HG03175 (cell line): ENCODE measurements at regions not wholly inside any gene's neighbourhood (a gene's known extent, or its start where the extent isn't known, plus 50 kb on each side); places are given as distances from the start of the nearest gene placed in this dataset.

Experiments used
- ATAC-seq: cut with Tn5 transposase; IDR thresholded peaks from one replicate; pipeline ENCODE4 v1.9.1; 2021; ENCODE audit warnings: mild to moderate bottlenecking, moderate library complexity; ENCODE audit not compliant: unreplicated experiment

DNA sequence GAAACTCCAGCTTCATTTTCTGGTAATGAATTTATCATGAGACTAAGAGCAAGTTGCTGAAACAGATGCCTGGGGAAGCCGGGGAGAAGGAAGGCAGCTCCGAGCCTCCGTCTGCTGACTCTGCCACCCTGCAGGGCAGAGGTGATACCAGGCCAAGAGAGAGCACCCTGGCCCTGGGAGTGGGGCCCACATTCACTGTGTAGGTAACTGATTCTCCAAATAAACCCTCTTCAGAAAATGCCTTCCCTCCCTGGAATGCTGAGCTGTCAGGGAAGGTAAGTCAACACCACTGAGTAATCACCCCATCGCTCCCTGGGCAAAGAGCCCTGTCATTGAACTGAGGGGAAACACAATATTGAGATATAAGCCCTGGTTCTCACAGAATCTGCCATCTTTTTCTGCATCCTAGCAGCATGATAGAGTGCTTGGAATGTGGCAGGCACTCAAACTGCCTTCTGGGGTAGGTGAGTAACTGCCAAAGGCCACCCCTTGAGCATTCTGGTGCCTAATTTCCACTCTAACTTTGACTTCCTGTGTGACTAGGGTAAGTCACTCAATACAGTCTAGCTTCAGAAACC, 147.6 kb downstream of the SPATA19 start:
- no peak for ATAC-seq

DNA sequence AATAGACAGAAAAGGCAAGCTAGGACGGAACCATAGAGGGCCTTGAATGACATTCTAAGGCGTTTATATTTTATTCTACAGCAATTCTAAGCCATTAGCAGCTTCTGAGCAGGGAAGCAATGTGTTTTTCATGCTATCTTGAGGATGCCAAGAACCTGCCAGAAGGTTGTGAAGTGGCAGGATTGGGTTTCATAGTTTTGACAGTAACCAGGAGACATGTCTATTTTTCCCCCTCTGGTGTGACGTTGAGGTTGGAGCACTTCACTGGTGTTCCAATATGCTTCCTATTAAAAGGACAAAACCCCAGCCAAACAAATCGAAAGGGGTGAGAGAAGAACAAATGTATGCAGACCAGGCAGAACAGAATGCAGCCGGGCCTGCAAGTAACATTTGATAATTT, 148.2 kb downstream of the SPATA19 start:
- no peak for ATAC-seq

DNA sequence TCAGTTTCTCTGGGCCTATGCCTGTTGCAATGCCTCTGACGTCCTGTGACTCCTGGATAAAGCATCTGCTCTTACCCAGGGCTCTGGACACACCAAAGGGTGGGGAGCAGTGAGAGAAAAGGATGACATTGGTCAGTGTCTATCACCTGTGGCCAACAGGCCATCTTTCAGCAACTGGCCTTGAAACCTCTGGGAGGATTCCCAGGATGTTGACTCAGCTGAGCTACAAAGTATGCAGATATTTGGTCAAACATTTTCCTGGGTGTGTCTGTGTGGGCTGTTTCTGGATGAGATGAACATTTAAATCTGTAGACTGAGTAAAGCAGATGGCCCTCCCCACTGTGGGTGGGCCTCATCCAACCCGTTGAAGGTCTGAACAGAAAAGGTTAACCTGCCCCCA, 149.9 kb downstream of the SPATA19 start:
- no peak for ATAC-seq

DNA sequence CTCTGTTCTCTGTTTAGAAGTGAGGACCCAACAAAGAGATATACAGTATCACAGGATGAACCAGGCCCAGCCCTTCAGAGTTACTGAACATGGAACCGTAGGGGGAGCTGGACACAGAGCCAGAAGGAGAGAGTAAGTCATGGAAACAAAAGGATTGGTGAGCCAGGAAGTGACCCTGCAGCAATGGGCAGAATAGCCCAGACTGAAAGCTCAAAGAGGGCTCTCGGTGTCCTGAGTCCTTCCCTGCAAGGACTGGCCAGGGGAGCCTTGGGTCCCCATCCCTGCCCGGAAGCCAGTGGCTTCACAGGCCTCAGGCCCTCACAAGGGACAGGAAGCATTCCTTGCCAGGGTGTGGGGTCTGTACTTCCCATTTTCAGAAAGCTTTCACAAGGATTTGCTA, 150.6 kb downstream of the SPATA19 start:
- no peak for ATAC-seq

DNA sequence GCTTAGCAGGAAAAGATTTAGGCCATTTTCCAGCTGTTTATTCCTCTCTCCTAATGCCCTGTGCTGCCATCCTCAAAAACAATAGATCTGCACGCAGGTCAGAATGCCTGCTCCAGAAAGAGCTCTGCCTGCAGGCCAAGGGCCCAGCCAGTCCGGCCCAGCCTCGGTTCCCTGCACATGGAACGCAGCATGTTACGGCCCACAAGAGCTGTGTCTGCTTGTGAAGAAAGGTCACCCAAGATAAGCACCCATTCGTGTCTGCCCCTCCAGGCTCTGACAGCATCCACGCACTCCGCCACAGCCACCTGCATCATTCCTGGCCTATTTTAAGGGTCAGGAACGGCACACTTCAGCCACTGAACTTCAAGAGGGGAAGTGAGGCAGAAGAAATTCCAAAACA, 152.2 kb downstream of the SPATA19 start:
- no peak for ATAC-seq

DNA sequence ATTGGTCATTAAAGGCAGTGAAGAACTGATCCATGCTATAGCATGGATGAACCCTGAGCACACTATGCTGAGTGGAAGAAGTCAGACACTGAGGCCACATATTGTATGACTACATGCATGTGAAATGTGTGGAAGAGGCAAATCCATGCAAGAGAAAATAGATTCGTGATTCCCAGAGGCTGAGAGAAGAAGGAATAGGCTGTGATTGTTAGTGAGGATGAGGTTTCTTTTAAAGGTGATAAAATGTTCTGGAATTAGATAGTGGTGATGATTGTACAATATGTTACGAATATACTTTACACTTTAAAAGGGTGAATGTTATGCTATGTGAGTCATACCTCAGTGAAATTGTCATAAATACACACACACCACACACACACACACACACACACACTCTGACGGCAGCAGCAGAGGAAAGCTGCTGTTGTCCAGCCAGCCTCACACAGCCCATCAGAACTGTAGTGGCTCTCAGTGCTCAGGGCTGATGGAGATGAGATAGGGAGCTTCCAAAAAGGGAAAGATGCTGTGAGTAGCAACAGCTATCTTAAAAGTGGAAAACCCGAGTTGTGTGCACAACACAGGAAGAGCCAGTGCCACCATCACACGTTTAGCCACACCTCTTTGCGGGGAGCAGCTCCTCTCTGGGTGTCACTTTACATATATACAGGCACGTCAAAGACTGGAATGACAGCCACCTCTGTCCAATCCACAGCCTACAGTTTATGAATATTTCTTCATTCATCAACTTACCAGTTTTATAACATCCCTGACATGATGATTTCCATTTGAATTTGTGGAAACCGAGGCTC, 153.0 kb downstream of the SPATA19 start:
- ATAC-seq, result no peak

DNA sequence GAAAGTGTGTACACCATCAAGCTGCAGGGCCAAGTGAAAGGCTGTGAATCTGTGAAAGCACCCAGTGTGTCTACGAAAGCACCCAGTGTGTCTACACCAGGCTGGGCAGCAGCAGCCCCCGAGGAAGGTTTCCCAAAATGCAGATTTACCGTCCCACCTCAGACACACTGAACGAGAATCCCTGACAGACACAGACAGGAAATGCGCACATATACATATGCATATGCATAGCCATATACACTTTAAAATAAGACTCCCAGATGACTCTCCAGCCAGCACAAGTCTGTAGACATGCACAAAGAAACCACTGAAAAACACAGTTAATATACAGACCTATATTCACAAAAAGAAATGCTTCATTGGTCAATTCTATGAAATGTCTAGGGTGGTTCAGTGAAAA, 155.5 kb upstream of the OPCML start:
- ATAC-seq, result no peak

DNA sequence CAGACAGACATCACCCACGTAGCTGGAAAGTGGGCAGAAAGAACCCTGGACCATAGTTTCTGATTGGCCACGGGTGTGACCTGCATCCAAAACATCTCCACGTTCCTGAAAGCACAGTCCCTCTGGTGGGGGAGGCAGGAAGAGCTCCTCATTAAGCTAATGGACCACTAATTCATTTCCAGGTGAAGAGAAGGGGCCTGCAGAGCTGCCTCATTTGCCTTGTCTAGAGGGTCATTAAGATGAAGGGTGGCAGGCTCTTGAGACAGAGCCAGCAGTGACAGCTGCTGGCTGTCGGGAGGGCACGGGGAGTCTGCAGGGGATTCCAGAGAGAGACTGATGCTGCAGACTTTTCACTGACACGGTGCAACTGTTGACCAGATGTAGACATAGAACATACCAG, 149.6 kb upstream of the OPCML start:
- ATAC-seq, result no peak

DNA sequence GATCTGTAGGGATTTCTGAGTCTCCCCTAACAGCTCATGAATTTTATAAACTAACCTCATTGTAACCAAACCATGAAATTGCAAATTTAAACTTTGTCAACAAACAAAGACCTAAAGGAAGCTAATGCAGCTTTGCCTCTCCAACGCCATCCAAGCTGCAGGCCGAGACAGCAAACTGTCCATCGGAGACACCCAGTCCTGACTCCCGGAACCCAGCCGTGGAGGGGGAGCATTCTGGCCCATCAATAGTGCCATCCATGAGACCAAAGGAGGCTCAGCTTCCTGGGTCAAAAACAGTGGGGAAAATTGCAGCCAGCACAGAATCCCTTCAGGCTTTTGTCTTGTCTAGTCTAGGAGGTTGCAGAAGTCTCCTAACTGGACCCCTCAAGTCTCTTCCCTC, 147.6 kb upstream of the OPCML start:
- ATAC-seq, result no peak

DNA sequence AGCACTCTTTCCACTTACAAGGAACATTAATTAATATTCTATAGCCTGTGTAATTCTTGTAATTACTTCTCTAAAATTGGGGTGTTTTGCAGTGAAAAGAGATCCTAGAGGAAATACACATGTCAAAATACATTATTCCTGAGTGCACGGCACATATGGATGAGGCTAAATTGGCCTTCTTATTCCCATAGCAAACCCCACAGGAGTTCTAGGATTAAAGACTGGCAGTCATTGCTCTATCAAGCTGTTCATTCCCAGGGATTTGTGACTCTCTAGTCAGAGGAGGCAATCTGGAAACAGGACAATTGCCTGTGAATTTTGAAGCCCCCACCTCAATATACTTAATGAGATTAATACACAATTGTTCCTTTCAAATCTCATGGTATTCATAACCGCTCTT, 145.9 kb upstream of the OPCML start:
- no peak for ATAC-seq

DNA sequence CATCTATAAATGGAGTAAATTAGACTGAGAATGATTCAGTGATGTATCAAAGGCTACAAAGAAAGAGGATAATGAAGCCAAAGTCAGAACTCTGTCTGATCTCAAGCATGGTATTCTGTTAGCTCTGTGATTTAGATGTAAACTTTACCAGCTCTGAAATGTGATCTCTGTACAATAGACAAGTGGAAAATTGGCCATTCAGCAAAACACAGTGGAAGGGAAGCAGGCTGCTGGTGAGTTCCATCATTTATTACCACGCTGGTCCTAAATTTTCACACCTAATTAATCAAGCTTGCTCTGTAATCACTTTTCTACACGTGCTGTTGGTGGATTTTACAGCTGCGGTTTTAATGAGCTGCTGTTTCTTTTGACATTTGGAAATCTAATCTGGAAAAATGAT, 145.1 kb upstream of the OPCML start:
- no peak for ATAC-seq

DNA sequence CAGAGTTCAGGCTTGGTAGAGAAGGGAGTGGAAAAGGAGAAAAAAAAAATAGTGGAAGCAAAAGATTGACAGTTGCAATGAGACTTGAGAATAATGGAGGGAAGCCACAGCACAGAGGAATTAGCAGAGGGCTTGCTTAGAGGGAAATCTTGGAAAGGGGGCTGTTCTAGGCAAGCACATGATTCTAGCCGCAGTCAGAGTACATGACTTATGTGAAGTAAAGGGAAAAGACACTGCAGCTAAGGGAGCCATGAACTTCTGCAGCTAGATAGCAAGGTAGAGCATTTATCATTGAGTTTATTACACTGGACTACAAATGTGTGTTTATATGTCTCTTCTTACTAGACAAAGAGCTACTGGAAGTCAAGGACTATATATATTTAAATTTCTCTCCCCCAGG, 144.0 kb upstream of the OPCML start:
- no peak for ATAC-seq

DNA sequence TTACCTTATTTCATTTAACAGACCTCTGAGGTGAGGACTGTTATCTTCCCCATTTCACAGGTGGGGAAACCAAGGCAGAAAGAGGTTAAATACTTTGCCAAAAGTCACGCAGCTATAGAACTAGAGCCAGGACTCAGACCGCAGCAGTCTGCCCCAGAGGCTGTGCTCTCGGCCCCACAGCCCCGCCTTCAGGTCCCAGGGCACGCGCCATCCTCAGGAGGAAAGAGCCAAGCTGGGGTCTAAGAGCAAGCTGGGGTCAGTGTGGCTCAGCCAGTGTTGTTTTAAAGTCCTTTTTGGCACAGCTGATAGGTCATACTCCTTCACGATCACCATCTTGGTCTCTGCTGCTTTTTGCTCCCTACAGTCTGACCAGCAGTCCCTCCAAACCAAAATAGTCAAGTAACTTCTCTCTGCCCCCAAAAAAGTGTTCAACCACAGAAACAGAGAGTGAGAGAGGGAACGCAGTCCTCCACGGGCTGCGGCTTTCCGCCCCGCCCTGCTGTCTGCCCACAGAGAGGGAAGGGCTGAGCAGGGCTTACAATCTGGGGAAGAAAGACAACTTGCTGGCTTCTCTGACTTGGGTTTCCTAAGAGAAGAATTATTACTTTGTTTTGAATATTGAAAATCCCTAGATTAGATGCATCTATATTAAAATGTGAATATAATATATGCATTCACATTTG, 137.2 kb upstream of the OPCML start:
- ATAC-seq, result no peak

DNA sequence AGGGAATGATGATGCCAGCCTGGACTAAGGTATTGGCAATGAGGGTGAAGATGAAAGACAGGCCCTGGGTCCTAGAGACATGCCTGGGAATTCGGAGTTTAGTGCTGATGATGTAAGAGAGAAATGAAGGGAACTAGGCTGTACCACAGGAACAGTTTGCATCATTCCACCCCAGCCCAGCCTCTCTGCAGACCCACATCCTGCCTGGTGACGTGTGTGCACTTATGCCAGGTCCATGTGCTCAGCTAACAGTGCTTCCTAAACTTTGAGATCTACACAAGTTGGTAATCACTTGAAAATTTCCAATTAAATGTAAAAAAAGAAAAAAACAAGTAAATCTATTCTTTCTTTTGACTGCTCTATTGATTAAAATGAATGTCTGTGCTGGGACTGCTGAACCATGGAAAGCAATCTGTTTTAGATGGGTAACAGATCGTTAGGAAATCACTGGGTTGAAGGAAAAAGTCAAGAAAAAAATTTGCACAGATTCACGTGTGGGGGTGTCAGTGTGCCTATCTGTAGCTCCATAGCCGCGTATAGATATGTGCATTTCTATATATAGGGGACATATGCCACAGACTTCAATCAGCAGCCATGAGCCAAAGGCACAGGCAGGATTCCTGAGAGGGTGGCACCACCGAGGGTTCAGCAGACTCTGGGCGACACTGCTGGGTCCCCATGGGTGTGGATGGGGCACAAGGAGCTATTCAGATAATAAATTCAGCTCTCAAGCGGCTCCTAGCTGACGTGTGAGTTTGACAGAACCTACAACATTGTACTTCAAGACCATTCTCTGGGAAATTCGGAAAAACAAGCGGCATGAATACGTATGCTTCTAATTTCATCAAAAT, 131.1 kb upstream of the OPCML start:
- no peak for ATAC-seq

DNA sequence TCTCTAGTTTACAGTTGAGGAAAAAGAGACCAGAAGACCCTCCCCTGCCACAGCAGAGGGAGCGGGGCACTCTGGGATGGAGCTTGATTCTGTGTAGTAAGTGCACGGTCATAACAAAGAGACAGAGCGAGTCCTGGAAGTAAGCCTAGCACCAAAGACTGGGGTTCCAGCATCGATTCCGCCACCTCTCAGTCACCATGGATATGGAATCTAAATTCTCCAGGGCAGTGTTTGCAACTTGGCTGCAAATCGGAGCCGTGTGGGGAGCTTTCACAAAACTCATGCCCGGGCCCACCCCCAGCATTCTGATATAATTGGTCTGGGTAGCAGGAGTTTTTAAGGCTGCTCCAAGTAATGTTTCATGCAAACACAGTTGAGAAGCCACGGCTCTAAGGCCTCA, 129.5 kb upstream of the OPCML start:
- no peak for ATAC-seq

DNA sequence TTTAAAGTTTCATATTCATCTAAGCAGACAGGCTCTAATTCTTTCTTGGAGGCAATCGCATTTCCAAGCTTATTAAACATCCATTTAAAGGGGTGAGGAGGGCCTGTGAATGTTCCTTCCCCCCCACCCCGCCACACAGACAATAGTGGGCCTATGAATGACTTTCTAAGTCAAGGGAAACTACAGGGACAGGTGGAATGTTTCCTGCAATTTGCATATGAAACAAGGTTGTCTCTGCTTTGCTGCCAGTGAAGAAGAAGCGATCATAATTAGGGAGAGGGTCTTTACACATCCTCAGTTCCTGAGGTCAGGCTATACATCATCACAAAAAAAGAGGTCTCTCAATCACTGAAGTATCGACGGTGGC, 127.9 kb upstream of the OPCML start:
- ATAC-seq, result no peak

DNA sequence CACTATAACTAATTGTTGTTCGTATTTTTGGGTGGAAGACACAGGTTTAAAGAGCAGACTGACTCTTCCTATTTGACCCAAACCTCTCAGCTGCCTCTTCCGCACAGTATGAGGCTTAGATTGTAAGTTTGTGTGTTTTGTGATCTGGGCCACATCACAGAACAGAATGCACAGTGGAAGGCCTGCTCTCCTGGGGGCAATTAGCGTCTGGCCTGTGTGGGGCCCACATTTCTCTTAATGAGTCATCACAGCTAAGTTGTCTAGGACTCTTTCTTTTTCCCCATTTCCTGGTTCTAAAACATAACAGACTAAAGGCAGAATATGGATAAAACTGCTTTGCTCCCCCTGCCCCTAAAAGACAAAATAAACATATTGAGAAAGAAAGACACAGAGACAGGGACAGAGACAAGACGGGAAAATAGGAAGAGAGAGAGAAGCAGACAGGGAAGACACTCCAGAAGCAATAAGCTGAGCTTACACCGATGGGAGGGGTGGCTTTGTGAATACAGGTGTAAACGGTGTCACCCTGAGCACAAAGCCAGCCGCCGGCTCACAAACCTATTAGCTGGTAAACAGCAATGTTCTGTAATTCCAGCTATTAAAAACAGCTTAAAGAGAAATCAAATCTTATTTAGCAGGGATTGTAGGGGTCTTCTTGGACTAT, 127.4 kb upstream of the OPCML start:
- ATAC-seq, result peak; percentile 67

DNA sequence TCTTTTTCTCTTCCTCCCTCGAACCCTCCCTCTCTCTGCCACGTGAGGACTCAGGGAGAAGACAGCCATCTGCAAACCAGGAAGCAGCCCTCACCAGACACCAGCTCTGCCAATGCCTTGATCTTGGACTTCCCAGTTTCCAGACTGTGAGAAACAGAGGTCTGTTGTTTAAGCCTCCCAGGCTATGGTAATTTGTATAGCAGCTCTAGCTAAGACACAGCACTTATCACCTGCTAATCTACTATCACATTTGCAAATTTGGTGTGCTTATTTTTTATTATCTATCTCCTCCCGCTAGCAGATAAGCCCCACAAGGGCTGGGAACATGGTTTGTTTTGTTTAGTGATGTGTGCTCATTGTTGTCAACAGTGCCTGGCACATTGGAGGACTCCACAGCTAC, 124.8 kb upstream of the OPCML start:
- ATAC-seq, result no peak

DNA sequence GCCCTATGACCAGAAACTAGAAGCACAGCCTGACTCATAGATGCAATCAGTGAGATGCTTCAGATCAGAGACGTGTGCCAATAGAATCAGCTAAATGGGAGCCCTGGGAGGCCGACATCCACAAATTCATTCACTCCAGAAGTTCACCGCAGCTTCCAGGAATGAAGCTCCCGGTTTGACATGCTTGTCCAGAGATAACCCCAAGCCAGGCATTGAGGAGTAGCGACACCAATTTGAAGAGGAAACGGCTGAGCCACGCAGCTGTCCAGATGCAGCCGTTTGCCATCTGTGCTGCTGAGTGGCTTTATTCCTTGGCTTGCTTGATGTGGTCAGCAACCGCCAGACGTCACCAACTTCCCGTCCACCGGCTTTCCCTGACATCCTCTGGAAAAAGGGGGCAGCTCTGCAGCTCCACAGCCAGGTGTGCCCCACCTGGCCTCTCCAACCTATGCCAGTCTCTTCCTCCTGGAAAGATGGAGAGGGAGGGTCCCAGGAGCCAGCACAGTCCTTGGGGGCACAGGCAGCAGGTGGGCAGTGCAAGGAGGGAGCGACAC, 123.9 kb upstream of the OPCML start:
- no peak for ATAC-seq

DNA sequence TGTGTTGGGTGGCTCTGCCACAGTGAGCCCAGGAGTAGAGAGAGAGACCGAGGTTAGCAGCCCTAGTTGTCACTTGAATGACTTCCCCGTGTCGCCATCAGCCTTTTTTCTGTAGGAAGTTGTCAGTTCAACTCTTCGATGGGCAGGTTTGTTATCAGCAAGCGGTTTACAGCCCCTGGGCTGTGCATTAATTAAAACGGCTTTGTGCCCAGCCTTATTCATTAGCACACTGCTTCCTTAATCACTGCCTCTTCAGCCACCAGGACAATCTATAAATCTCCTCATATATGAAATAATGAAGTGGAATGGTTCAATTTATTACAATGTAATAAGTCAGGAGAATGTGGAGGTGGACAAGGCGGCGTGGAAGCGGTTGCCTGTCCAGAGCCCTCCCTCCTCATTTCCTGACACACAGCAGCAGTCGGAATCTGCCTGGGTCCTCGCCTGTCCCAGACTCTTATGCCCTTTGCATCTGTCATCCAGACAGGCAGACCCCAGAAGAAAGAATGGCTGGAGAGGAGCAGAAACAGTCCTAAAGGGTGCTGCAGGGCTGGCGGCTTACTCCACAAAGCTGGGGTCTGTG, 122.4 kb upstream of the OPCML start:
- ATAC-seq, result no peak
